HG02973 (cell line): ENCODE measurements at regions not wholly inside any gene's neighbourhood (a gene's known extent, or its start where the extent isn't known, plus 50 kb on each side); places are given as distances from the start of the nearest gene placed in this dataset.

ENCODE experiments used
- ATAC-seq: cut with Tn5 transposase; IDR thresholded peaks from one replicate; pipeline ENCODE4 v1.9.1; 2021; ENCODE audit warnings: moderate library complexity; ENCODE audit not compliant: unreplicated experiment

DNA sequence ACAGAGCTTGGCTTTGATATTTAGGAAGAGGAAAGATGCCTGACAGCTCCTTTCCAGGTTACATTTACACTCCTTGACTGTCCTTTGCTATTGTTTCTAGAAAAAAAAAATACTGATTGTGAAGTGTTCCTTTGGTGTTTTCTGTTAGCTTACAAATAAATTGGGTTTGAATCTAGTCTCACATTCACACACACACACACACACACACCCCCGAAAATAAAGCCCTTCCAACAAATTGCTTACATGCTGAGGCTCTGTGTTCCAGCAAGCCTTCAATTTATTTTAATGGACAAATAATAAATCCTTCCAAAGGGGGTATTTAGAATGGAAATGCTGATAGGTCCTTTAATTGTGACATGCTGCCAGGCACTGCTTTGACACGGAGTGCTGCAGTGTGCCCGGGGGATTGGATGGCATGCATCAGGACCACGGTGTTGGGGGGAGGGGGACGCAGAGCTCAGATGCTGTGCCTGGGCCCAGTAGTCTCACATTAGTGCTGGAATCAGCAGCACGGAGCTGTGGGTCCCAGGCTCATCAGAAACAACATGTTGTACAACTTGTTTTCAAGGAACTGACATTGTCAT is 199.9 kb downstream of the CD83 start:
- no peak for ATAC-seq

GRCh38 chr6:14320332-14320731 is 202.8 kb downstream of the CD83 start:
- no peak for ATAC-seq

GRCh38 chr6:14321992-14322772 is 204.6 kb downstream of the CD83 start:
- ATAC-seq: no peak

DNA sequence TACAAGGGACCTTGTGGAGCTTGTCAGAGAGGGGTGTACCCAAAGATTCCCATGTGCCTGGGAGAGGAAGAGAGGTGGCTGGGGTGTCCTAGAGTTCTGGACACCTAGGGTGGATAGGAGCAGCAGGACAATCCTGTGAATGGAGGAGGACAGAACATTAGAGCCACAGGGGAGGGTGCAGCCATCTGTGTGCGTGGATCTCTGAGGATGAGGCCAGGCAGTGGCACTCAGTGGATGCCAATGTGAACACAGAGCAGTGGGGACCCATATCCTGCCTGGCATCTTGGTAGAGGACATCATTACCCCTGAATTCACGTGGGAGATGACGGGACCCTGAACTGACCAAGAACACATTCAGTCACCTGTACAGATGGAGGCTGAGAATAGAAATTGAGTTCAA is 205.3 kb downstream of the CD83 start:
- no peak for ATAC-seq

DNA sequence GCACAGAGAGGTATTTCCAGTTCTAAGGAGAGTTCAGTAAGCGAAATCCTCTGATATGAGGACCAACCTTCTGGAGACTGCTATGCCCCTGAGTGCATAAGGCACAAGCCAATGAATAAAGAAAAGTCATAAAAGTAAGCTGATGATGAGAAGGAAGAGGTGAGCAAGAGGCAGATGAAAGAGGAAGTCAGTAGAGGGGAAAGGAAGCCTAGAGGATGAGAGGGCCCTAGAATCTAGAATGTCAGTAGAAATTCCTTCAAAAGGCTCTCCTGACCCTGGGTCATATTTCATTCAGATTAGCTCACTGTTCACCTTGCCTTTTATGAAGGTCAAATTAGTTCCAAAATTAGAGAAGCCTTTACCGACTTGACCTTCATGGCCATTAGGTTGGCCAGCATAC is 209.2 kb downstream of the CD83 start:
- no peak for ATAC-seq

DNA sequence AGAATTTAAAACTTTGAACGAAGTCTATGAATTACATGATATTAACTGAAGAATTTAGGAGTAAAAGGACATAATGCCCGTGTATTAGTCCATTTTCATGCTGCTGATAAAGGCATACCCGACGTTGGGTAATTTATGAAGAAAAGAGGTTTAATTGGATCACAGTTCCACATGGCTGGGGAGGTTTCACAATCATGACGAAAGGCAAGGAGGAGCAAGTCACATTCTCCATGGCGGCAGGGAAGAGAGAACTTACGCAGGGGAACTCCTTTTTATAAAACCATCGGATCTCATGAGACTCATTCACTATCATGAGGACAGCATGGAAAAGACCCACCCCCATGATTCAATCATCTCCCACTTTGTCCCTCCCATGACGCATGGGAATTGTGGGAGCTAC is 210.6 kb downstream of the CD83 start:
- ATAC-seq: no peak

- ATAC-seq: no peak
Observed at GRCh38 chr6:14333556-14334305, 216.2 kb downstream of the CD83 start.

GRCh38 chr6:14335071-14335470 is 217.5 kb downstream of the CD83 start:
- ATAC-seq: no peak

DNA sequence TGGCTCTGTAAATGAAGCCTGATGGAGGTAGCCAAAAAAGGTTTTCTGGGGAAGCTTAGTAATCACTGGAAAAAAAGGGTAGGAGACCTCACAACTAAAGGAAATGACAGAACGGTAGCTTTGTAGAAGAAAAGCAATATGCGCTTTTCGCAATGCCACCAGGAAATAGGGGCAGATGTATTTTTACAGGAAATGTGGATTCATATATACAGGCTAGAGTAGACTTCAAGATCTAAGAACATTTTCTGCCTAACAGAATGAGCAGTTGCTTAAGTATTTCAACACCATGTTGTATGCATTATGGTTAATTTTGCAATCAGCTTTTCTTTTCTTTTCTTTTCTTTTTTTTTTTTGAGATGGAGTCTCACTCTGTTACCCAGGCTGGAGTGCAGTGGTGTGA is 219.6 kb downstream of the CD83 start:
- ATAC-seq: no peak

GRCh38 chr6:14339172-14339571 is 221.6 kb downstream of the CD83 start:
- ATAC-seq: no peak

DNA sequence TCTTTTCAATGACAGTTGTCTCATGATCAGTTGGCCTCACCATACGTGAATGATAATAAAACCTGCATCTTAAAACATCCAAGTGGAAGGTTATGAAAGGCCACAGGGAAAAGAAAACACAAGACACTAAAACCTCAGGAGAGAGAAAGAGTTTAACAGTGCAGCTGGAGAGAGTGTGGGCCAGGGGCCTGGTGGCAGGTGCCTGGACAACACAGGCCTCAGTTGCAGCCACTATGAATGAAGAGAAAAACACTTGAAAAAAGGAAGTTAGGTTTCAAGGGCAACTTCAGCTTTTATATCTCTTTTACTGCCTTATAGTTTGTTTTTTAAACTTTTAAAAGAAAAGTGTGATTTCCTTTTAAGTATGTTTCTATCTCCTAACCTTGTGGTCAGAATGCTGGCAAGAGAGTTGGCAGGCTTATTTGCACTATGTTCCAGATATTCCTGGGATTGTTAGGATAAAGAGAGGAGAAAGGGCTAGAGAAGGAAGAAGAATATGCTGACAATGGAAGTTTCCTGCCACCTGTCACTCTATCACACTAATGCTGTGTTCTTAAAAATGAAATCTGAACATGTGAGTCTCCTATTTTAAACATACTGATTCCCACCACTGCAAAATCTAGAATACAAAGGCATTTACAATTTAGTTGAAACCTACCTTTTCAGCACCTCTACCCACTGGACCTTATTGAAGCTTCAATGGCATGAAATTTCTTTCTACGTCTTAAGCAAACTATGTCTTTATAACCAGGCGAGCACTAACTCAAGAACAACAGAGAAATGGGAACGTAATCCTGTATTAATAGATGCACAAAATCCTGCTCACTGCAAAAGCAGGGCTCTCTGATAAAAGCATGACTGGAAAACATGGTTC is 222.4 kb downstream of the CD83 start:
- ATAC-seq: no peak

DNA sequence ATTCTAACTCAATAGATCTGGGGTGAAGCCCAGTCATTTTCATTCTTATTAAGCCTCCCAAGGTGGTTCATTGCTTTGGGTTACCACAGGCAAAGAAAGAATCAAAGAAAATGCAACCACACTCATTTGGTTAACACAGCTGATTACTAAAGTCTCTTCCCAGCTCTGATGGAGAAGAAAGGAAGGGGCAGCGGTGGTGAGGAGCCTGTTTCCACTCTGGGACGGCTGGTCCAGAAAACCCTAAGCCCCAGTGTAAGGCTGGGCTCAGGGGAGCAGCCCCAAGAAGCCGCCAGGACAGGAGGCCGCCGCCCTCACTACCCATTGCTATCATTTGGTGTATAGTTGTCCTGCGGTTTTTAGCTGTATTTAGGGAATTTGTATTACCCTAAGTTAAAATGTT is 226.9 kb downstream of the CD83 start:
- no peak for ATAC-seq

DNA sequence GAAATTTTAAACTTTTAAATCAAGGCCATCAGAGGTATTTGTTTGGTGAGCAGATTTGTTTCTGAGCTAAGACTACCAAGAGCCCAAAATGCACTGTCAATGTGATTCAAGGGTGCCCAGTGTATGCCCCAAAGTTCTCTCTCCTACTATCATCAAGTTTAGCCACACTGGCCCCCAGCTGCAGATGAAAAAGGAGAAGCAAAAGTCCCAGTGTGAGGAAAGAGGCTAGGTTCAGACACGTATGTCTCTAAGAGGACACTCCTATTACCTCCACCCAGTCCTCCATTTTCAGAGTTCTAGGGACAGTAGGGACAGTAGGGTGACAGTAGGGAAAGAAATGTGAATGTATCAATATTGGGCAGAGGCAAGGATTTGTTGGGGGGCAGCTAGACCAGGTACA is 230.8 kb downstream of the CD83 start:
- ATAC-seq: no peak

GRCh38 chr6:14349507-14349906 is 231.9 kb downstream of the CD83 start:
- ATAC-seq: no peak

DNA sequence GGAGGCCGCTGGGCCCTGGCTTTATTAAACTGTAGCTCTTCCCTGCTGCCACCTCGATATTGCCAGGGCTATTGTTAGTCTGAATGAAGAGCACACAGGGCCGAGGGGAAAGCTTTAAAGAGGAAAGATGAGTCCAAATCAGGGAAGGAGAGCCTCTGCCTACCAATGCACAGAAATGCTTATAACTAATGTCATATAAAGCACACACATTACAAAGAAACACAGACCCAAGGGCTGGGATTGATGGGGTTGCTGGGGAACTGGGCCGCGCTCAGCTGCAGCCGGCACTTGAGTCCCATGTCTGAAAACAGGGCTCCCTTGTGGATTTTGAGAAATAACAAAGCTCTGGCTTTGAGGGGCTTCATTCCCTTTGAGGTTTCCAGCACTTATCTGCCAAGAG is 232.6 kb downstream of the CD83 start:
- ATAC-seq: no peak

- no peak for ATAC-seq
Observed at GRCh38 chr6:14353281-14353680, 235.7 kb downstream of the CD83 start.

GRCh38 chr6:14353798-14354197 is 236.2 kb downstream of the CD83 start:
- ATAC-seq: no peak

- no peak for ATAC-seq
Observed at GRCh38 chr6:14354919-14355572, 237.5 kb downstream of the CD83 start.

GRCh38 chr6:14359438-14359837 is 241.9 kb downstream of the CD83 start:
- ATAC-seq: no peak

GRCh38 chr6:14360565-14360964 is 243.0 kb downstream of the CD83 start:
- ATAC-seq: no peak

DNA sequence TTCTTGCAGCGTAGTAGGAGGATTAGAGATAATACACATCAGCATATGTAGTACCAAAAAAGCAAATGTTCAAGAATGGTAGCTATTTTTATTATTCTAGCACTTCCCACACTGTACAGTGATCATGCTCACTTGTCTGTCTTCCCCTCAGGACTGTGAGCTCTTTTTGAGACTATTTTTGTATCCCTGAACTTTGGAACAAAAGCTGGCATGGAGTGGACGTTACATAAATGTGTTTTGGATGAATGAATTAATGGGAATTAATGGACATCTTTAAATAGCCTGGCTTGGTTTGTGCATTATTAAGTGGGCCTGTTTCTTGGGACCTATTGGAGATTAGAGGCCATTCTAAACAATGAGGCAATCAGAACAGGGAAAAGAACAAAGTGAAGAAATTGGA is 243.7 kb downstream of the CD83 start:
- no peak for ATAC-seq
